Type B pancreatic cell (in vitro differentiated cells): ENCODE measurements at regions not wholly inside any gene's neighbourhood (a gene's known extent, or its start where the extent isn't known, plus 50 kb on each side); places are given as distances from the start of the nearest gene placed in this dataset.

Source experiments
- DNase-seq: peaks from one replicate; pipeline ENCODE4 v3.0.0; 2021; ENCODE audit warnings: mixed read lengths; ENCODE audit not compliant: unreplicated experiment; ENCODE audit errors: extremely low spot score
- H3K27ac Mint-ChIP-seq: 2 replicates; pipeline ENCODE4 v1.8.0; 2021; ENCODE audit warnings: mild to moderate bottlenecking, mixed read lengths
- H3K27me3 Mint-ChIP-seq: 2 replicates; pipeline ENCODE4 v1.8.0; 2021; ENCODE audit warnings: mixed read lengths
- H3K36me3 Mint-ChIP-seq: 2 replicates; pipeline ENCODE4 v1.8.0; 2021; ENCODE audit warnings: mixed read lengths
- H3K4me1 Mint-ChIP-seq: one replicate; pipeline ENCODE4 v1.8.0; 2021; ENCODE audit warnings: mixed read lengths; ENCODE audit not compliant: unreplicated experiment
- H3K4me3 Mint-ChIP-seq: 2 replicates; pipeline ENCODE4 v1.8.0; 2021; ENCODE audit warnings: mild to moderate bottlenecking, mixed read lengths
- H3K9me3 Mint-ChIP-seq: 2 replicates; pipeline ENCODE4 v1.8.0; 2021; ENCODE audit warnings: mixed read lengths
- TF ChIP-seq, protein P1 (sequence below): fragments of 200-600 bp; sonication (generic); conservative IDR thresholded peaks from 2 replicates; pipeline ENCODE4 v1.5.0; 2021; ENCODE audit warnings: antibody characterized with exemption, mild to moderate bottlenecking

DNA sequence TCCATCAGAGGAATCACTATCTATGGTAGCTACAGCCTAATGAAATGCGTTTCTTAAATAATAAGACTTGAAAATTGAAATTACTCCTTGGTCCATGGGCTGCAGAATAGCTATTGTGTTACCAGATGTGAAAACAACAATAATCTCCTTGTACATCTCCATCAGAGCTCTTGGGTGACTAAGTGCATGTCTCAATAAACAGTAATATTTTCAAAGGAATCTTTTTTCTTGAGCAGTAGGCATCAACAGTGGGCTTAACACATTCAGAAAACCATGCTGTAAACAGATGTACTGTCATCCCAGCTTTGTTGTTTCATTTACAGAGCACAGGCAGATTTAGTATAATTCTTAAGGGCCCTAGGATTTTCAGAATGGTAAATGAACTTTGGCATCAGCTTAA lies 67.3 kb downstream of the GLUD2 start:
- no peak overlapping the region for H3K27ac Mint-ChIP-seq
- TF ChIP-seq, protein P1, sequence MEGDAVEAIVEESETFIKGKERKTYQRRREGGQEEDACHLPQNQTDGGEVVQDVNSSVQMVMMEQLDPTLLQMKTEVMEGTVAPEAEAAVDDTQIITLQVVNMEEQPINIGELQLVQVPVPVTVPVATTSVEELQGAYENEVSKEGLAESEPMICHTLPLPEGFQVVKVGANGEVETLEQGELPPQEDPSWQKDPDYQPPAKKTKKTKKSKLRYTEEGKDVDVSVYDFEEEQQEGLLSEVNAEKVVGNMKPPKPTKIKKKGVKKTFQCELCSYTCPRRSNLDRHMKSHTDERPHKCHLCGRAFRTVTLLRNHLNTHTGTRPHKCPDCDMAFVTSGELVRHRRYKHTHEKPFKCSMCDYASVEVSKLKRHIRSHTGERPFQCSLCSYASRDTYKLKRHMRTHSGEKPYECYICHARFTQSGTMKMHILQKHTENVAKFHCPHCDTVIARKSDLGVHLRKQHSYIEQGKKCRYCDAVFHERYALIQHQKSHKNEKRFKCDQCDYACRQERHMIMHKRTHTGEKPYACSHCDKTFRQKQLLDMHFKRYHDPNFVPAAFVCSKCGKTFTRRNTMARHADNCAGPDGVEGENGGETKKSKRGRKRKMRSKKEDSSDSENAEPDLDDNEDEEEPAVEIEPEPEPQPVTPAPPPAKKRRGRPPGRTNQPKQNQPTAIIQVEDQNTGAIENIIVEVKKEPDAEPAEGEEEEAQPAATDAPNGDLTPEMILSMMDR: no peak
- H3K9me3 Mint-ChIP-seq: no peaks in the 10 kb centered on the region
- no peak for DNase-seq
- H3K4me3 Mint-ChIP-seq: no peak overlapping the region
- no peaks in the 10 kb centered on the region for H3K4me1 Mint-ChIP-seq
- H3K27me3 Mint-ChIP-seq: no peaks in the 10 kb centered on the region
- H3K36me3 Mint-ChIP-seq: no peaks in the 10 kb centered on the region

DNA sequence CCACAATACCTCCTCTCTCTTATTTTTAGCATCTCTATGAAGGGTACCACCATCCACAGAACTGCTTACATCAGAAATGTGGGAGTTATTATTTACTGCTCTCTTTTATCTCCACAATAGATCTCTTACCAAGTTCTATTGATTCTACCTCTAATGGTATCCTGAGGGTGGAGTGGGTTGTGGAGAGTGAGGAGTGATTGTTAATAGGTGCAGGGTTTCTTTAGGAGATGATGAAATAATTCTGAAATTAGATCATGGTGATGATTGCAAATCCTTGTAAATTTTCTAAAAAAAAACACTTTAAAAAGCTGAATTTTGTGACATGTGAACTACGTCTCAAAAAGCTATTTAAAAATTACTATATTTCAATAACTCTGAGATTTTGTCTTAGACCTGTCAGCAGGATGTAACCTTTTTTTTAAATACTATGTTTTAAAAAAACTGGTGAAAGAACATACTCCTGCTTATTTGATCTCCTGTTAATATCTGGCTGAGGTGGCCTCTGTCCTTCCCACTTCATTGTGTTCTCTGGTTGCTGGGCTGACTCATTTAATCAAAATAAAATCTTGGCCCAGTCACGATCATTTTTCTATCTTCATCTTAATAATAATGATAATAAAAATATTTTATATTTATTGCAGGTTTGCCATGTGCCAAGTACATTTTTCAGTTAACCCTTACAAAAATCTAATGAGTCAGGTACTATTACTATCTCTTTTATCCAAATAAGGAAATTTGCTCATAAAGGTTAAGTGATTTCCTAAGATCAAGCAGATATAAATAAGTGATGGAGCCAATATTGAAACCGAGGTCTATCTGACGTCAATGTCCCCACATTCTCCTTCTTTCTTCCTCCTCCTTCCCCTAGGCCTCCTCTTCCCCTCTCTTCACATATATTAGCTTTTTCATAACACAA lies 73.5 kb downstream of the GLUD2 start:
- no peaks in the 10 kb centered on the region for H3K9me3 Mint-ChIP-seq
- TF ChIP-seq, protein P1: no peak
- no peaks in the 10 kb centered on the region for H3K27me3 Mint-ChIP-seq

DNA sequence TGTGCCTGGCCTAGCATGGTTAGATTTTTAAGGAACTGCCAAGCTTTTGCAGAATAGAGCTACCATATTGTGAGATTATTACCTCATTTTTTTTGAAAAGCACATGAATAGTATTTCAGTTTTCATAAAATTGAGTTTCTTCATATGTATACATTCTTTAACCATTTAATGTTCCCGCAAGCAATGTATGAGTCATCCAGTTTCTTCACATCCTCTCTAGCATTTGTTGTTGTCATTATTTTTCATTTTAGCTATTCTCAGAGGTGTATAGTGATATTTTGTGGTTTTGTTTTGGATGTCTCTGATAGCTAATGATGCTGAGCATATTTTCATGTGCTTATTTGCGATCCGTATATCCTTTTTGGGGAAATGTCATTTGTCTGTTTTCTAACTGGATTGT lies 74.9 kb downstream of the GLUD2 start:
- Mint-ChIP-seq H3K27me3 (no peaks in the 10 kb centered on the region), H3K9me3 (no peaks in the 10 kb centered on the region), H3K36me3 (no peaks in the 10 kb centered on the region), H3K4me1 (no peaks in the 10 kb centered on the region), H3K27ac (no peak overlapping the region), H3K4me3 (no peak overlapping the region)
- no peak for DNase-seq
- TF ChIP-seq, protein P1: no peak

More for the DNA sequence above, 73.5 kb downstream of the GLUD2 start:
- Mint-ChIP-seq H3K4me3 (no peak overlapping the region), H3K36me3 (no peaks in the 10 kb centered on the region), H3K27ac (no peak overlapping the region), H3K4me1 (no peaks in the 10 kb centered on the region)
- no peak for DNase-seq

DNA sequence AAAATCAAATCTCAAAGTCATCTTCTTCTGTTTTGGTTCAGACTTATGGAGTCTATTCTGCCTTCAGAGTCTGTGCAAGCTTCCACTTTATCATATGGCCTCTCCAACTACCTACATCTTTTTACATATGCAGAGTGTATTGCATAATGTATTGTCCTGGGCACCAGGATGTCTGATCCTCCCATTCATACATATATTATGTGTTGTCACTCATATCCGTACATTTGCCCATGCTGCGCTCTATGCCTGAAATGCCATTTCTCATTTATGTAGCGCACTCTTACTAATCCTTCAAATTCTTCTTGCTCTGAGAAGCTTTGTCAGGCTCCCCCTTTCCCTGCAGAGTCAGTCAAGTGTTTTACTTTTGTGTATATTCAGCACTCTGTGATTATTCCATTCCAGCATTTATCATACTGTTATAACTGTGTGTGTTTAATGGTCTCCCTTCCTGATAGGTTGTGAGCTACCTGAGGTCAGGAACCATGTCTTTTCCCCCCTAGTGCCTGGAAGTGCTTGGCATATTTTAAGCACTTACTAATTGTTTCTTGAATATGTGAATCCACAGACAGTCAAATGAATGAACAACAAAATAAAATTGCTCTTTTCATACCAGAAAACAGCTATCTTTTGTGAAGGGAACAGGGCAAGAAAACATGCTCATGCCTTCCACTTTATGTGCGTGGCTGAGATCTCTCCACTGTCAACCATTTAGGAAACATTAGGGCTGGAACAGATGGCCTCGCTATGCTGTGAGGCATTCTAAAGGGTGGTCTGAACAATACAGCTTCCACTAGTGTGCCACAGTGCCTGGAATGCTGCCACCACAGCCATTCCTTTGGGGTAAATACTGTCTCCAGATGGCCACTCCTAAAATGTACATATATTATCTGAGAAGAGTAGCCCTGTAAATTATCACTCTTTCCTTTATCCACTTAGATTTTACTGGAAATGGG lies 81.8 kb downstream of the GLUD2 start:
- no peaks in the 10 kb centered on the region for H3K36me3 Mint-ChIP-seq
- H3K27me3 Mint-ChIP-seq: no peaks in the 10 kb centered on the region
- no peaks in the 10 kb centered on the region for H3K4me1 Mint-ChIP-seq
- no peaks in the 10 kb centered on the region for H3K9me3 Mint-ChIP-seq
- no peak overlapping the region for H3K27ac Mint-ChIP-seq
- no peak for DNase-seq
- no peak overlapping the region for H3K4me3 Mint-ChIP-seq
- TF ChIP-seq, protein P1: no peak

DNA sequence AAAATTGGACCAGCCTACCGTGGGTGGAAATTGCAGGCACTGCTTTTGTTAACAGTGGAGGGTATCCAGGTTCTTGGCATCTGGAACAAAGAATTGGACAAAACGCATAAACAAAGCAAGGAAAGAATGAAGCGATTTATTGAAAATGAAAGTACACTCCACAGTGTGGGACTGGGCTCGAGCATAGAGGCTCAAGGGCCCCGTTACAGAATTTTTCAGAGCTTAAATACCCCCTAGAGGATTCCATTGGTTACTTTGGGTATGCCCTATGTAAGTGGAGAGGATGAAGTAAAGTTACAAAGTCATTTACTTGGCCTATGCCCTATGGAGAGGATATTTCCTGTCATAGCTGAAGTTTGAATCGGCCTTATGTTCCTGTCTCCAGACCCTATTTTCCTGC lies 85.3 kb downstream of the GLUD2 start:
- Mint-ChIP-seq H3K27me3 (no peaks in the 10 kb centered on the region), H3K4me3 (no peak overlapping the region), H3K9me3 (no peaks in the 10 kb centered on the region), H3K36me3 (no peaks in the 10 kb centered on the region), H3K27ac (no peak overlapping the region), H3K4me1 (no peaks in the 10 kb centered on the region)
- TF ChIP-seq, protein P1: no peak
- no peak for DNase-seq
